ENCODE measurements at regions not wholly inside any gene's neighbourhood (a gene's known extent, or its start where the extent isn't known, plus 50 kb on each side); places are given as distances from the start of the nearest gene placed in this dataset.

GRCh38 chr3:79887213-79887612 is 119.4 kb upstream of the ROBO1 start:
- Mint-ChIP-seq H3K4me1 (ENCODE audit: low read depth) (no peaks in the 10 kb centered on the region), H3K27ac (no peak overlapping the region), H3K36me3 (ENCODE audit: low read depth) (no peaks in the 10 kb centered on the region), H3K4me3 (no peak overlapping the region), H3K9me3 (peaks cover 6% of the 10 kb centered on the region), H3K27me3 (ENCODE audit: insufficient read depth) (no peaks in the 10 kb centered on the region)
- no peak for DNase-seq (ENCODE audit: low spot score)
- intact Hi-C loops (cut with micrococcal nuclease): no loop called here

- H3K4me1 Mint-ChIP-seq (ENCODE audit: low read depth): no peaks in the 10 kb centered on the region
- no peak overlapping the region for H3K27ac Mint-ChIP-seq
- intact Hi-C loops (cut with micrococcal nuclease): no loop called here
Measured at GRCh38 chr3:79886204-79886603, 118.4 kb upstream of the ROBO1 start.

GRCh38 chr3:79885407-79885806 is 117.6 kb upstream of the ROBO1 start:
- no peak for DNase-seq (ENCODE audit: low spot score)
- H3K9me3 Mint-ChIP-seq: peaks cover 6% of the 10 kb centered on the region
- no peak overlapping the region for H3K27ac Mint-ChIP-seq
- no peak overlapping the region for H3K4me3 Mint-ChIP-seq
- H3K36me3 Mint-ChIP-seq (ENCODE audit: low read depth): no peaks in the 10 kb centered on the region
- H3K27me3 Mint-ChIP-seq (ENCODE audit: insufficient read depth): no peaks in the 10 kb centered on the region
- intact Hi-C loops (cut with micrococcal nuclease): no loop called here
- H3K4me1 Mint-ChIP-seq (ENCODE audit: low read depth): no peaks in the 10 kb centered on the region

More at GRCh38 chr3:79886204-79886603, 118.4 kb upstream of the ROBO1 start:
- Mint-ChIP-seq H3K36me3 (ENCODE audit: low read depth) (no peaks in the 10 kb centered on the region), H3K4me3 (no peak overlapping the region), H3K9me3 (peaks cover 6% of the 10 kb centered on the region), H3K27me3 (ENCODE audit: insufficient read depth) (no peaks in the 10 kb centered on the region)
- DNase-seq (ENCODE audit: low spot score): no peak

- no peaks in the 10 kb centered on the region for H3K36me3 Mint-ChIP-seq (ENCODE audit: low read depth)
- no peaks in the 10 kb centered on the region for H3K27me3 Mint-ChIP-seq (ENCODE audit: insufficient read depth)
- H3K27ac Mint-ChIP-seq: no peak overlapping the region
- peaks cover 6% of the 10 kb centered on the region for H3K9me3 Mint-ChIP-seq
- no peak overlapping the region for H3K4me3 Mint-ChIP-seq
- no peak for DNase-seq (ENCODE audit: low spot score)
- intact Hi-C loops (cut with micrococcal nuclease): no loop called here
- no peaks in the 10 kb centered on the region for H3K4me1 Mint-ChIP-seq (ENCODE audit: low read depth)
Measured at GRCh38 chr3:79884354-79884753, 116.6 kb upstream of the ROBO1 start.

- Mint-ChIP-seq H3K27ac (no peak overlapping the region), H3K9me3 (peaks cover 13% of the 10 kb centered on the region), H3K4me1 (ENCODE audit: low read depth) (no peaks in the 10 kb centered on the region), H3K36me3 (ENCODE audit: low read depth) (no peaks in the 10 kb centered on the region), H3K4me3 (no peak overlapping the region), H3K27me3 (ENCODE audit: insufficient read depth) (no peaks in the 10 kb centered on the region)
- intact Hi-C loops (cut with micrococcal nuclease): no loop called here
- no peak for DNase-seq (ENCODE audit: low spot score)
Measured at GRCh38 chr3:79881431-79881830, 113.6 kb upstream of the ROBO1 start.

GRCh38 chr3:79878708-79879107 is 110.9 kb upstream of the ROBO1 start:
- no peaks in the 10 kb centered on the region for H3K4me1 Mint-ChIP-seq (ENCODE audit: low read depth)
- no peak overlapping the region for H3K27ac Mint-ChIP-seq
- no peak overlapping the region for H3K4me3 Mint-ChIP-seq
- H3K27me3 Mint-ChIP-seq (ENCODE audit: insufficient read depth): no peaks in the 10 kb centered on the region
- DNase-seq (ENCODE audit: low spot score): no peak
- peaks cover 9% of the 10 kb centered on the region for H3K9me3 Mint-ChIP-seq
- intact Hi-C loops (cut with micrococcal nuclease): no loop called here
- H3K36me3 Mint-ChIP-seq (ENCODE audit: low read depth): no peaks in the 10 kb centered on the region

GRCh38 chr3:79874646-79875045 is 106.8 kb upstream of the ROBO1 start:
- Mint-ChIP-seq H3K4me1 (ENCODE audit: low read depth) (no peaks in the 10 kb centered on the region), H3K9me3 (peaks cover 7% of the 10 kb centered on the region), H3K4me3 (no peak overlapping the region), H3K36me3 (ENCODE audit: low read depth) (no peaks in the 10 kb centered on the region), H3K27ac (no peak overlapping the region), H3K27me3 (ENCODE audit: insufficient read depth) (no peaks in the 10 kb centered on the region)
- intact Hi-C loops (cut with micrococcal nuclease): no loop called here
- DNase-seq (ENCODE audit: low spot score): no peak

- no peaks in the 10 kb centered on the region for H3K4me1 Mint-ChIP-seq (ENCODE audit: low read depth)
- intact Hi-C loops (cut with micrococcal nuclease): no loop called here
Measured at GRCh38 chr3:79872483-79872882, 104.7 kb upstream of the ROBO1 start.

GRCh38 chr3:79871656-79872055 is 103.9 kb upstream of the ROBO1 start:
- Mint-ChIP-seq H3K27ac (no peak overlapping the region), H3K4me3 (no peak overlapping the region), H3K36me3 (ENCODE audit: low read depth) (no peaks in the 10 kb centered on the region), H3K27me3 (ENCODE audit: insufficient read depth) (no peaks in the 10 kb centered on the region), H3K4me1 (ENCODE audit: low read depth) (no peaks in the 10 kb centered on the region), H3K9me3 (peaks cover 1% of the 10 kb centered on the region)
- intact Hi-C loops (cut with micrococcal nuclease): no loop called here
- DNase-seq (ENCODE audit: low spot score): no peak

More at GRCh38 chr3:79872483-79872882, 104.7 kb upstream of the ROBO1 start:
- Mint-ChIP-seq H3K27ac (no peak overlapping the region), H3K27me3 (ENCODE audit: insufficient read depth) (no peaks in the 10 kb centered on the region), H3K4me3 (no peak overlapping the region), H3K9me3 (peaks cover 7% of the 10 kb centered on the region), H3K36me3 (ENCODE audit: low read depth) (no peaks in the 10 kb centered on the region)
- DNase-seq (ENCODE audit: low spot score): no peak

GRCh38 chr3:79870313-79870620 is 102.5 kb upstream of the ROBO1 start:
- intact Hi-C loops (cut with micrococcal nuclease): no loop called here
- Mint-ChIP-seq H3K4me1 (ENCODE audit: low read depth) (no peaks in the 10 kb centered on the region), H3K9me3 (no peaks in the 10 kb centered on the region), H3K27ac (no peak overlapping the region), H3K27me3 (ENCODE audit: insufficient read depth) (no peaks in the 10 kb centered on the region), H3K36me3 (ENCODE audit: low read depth) (no peaks in the 10 kb centered on the region), H3K4me3 (no peak overlapping the region)
- DNase-seq (ENCODE audit: low spot score): no peak

GRCh38 chr3:79869461-79870312 is 101.9 kb upstream of the ROBO1 start:
- no peak overlapping the region for H3K4me3 Mint-ChIP-seq
- no peak for DNase-seq (ENCODE audit: low spot score)
- no peak overlapping the region for H3K27ac Mint-ChIP-seq
- H3K9me3 Mint-ChIP-seq: no peaks in the 10 kb centered on the region
- no peaks in the 10 kb centered on the region for H3K36me3 Mint-ChIP-seq (ENCODE audit: low read depth)
- intact Hi-C loops (cut with micrococcal nuclease): no loop called here
- no peaks in the 10 kb centered on the region for H3K27me3 Mint-ChIP-seq (ENCODE audit: insufficient read depth)
- no peaks in the 10 kb centered on the region for H3K4me1 Mint-ChIP-seq (ENCODE audit: low read depth)

GRCh38 chr3:79866162-79866561 is 98.4 kb upstream of the ROBO1 start:
- no peak overlapping the region for H3K27ac Mint-ChIP-seq
- no peak overlapping the region for H3K4me3 Mint-ChIP-seq
- H3K27me3 Mint-ChIP-seq (ENCODE audit: insufficient read depth): no peaks in the 10 kb centered on the region
- peaks cover 10% of the 10 kb centered on the region for H3K9me3 Mint-ChIP-seq
- no peaks in the 10 kb centered on the region for H3K4me1 Mint-ChIP-seq (ENCODE audit: low read depth)
- H3K36me3 Mint-ChIP-seq (ENCODE audit: low read depth): no peaks in the 10 kb centered on the region
- DNase-seq (ENCODE audit: low spot score): no peak
- intact Hi-C loops (cut with micrococcal nuclease): no loop called here

GRCh38 chr3:79864077-79864476 is 96.3 kb upstream of the ROBO1 start:
- intact Hi-C loops (cut with micrococcal nuclease): no loop called here
- H3K9me3 Mint-ChIP-seq: peaks cover 12% of the 10 kb centered on the region
- H3K36me3 Mint-ChIP-seq (ENCODE audit: low read depth): no peaks in the 10 kb centered on the region
- no peak overlapping the region for H3K27ac Mint-ChIP-seq
- DNase-seq (ENCODE audit: low spot score): no peak
- no peaks in the 10 kb centered on the region for H3K4me1 Mint-ChIP-seq (ENCODE audit: low read depth)
- H3K4me3 Mint-ChIP-seq: no peak overlapping the region
- H3K27me3 Mint-ChIP-seq (ENCODE audit: insufficient read depth): no peaks in the 10 kb centered on the region

- H3K27me3 Mint-ChIP-seq (ENCODE audit: insufficient read depth): no peaks in the 10 kb centered on the region
- peaks cover 8% of the 10 kb centered on the region for H3K9me3 Mint-ChIP-seq
- H3K4me3 Mint-ChIP-seq: no peak overlapping the region
- H3K27ac Mint-ChIP-seq: no peak overlapping the region
- no peaks in the 10 kb centered on the region for H3K36me3 Mint-ChIP-seq (ENCODE audit: low read depth)
- intact Hi-C loops (cut with micrococcal nuclease): no loop called here
- H3K4me1 Mint-ChIP-seq (ENCODE audit: low read depth): no peaks in the 10 kb centered on the region
- no peak for DNase-seq (ENCODE audit: low spot score)
Measured at GRCh38 chr3:79848876-79849275, 81.1 kb upstream of the ROBO1 start.
